Activated CD4-positive, CD25-positive, alpha-beta regulatory T cell treated with anti-CD3 and anti-CD28 coated beads, Interleukin-2, amount 50 U/mL, for 72 hours (primary cell): ENCODE measurements at regions not wholly inside any gene's neighbourhood (a gene's known extent, or its start where the extent isn't known, plus 50 kb on each side); places are given as distances from the start of the nearest gene placed in this dataset.

Experiments used
- DNase-seq: peaks from one replicate; pipeline ENCODE4 v3.0.0; 2021

GRCh38 chr15:39194106-39194830 is 386.6 kb upstream of the THBS1 start:
- no peak for DNase-seq

GRCh38 chr15:39195961-39196486 is 384.9 kb upstream of the THBS1 start:
- no peak for DNase-seq

- DNase-seq, result no peak
These were observed 382.6 kb upstream of the THBS1 start for GRCh38 chr15:39198044-39199000.

- DNase-seq, result no peak
These were observed 381.8 kb upstream of the THBS1 start for GRCh38 chr15:39199076-39199475.

GRCh38 chr15:39200586-39200985 is 380.3 kb upstream of the THBS1 start:
- DNase-seq, result no peak

GRCh38 chr15:39202641-39203040 is 378.2 kb upstream of the THBS1 start:
- DNase-seq, result no peak

- DNase-seq, result no peak
These were observed 376.8 kb upstream of the THBS1 start for GRCh38 chr15:39204031-39204430.

- no peak for DNase-seq
These were observed 375.8 kb upstream of the THBS1 start for GRCh38 chr15:39205081-39205480.

- no peak for DNase-seq
These were observed 375.1 kb upstream of the THBS1 start for GRCh38 chr15:39205506-39206371.

- DNase-seq, result no peak
These were observed 373.3 kb upstream of the THBS1 start for GRCh38 chr15:39207532-39208115.

- DNase-seq, result no peak
These were observed 372.7 kb upstream of the THBS1 start for GRCh38 chr15:39208187-39208586.

GRCh38 chr15:39209548-39210211 is 371.2 kb upstream of the THBS1 start:
- DNase-seq, result no peak

- no peak for DNase-seq
These were observed 369.5 kb upstream of the THBS1 start for GRCh38 chr15:39211108-39211979.

- DNase-seq, result no peak
These were observed 367.5 kb upstream of the THBS1 start for GRCh38 chr15:39213385-39213840.

- no peak for DNase-seq
These were observed 365.9 kb upstream of the THBS1 start for GRCh38 chr15:39215015-39215414.

GRCh38 chr15:39216816-39217215 is 364.1 kb upstream of the THBS1 start:
- no peak for DNase-seq

- no peak for DNase-seq
These were observed 361.3 kb upstream of the THBS1 start for GRCh38 chr15:39219608-39220007.

GRCh38 chr15:39226169-39226937 is 354.5 kb upstream of the THBS1 start:
- no peak for DNase-seq

GRCh38 chr15:39227001-39227400 is 353.9 kb upstream of the THBS1 start:
- no peak for DNase-seq

GRCh38 chr15:39228889-39229288 is 352.0 kb upstream of the THBS1 start:
- DNase-seq, result no peak
